ENCODE measurements at regions not wholly inside any gene's neighbourhood (a gene's known extent, or its start where the extent isn't known, plus 50 kb on each side); places are given as distances from the start of the nearest gene placed in this dataset.

- ATAC-seq (replicated peaks in 1 of 2) (no peak), DNase-seq (no peak)
- H3K4me3 Mint-ChIP-seq = no peak overlapping the region
- no peaks in the 10 kb centered on the region for H3K9me3 Mint-ChIP-seq
- peaks cover 14% of the 10 kb centered on the region for H3K27me3 Mint-ChIP-seq (ENCODE audit: low read depth)
- H3K4me1 Mint-ChIP-seq (ENCODE audit: low read depth) = no peaks in the 10 kb centered on the region
- no peaks in the 10 kb centered on the region for H3K36me3 Mint-ChIP-seq (ENCODE audit: insufficient read depth in 2 of 2)
- no peak overlapping the region for H3K27ac Mint-ChIP-seq
Measured at GRCh38 chr18:75529394-75529793, 101.9 kb upstream of the SMIM21 start.

DNA sequence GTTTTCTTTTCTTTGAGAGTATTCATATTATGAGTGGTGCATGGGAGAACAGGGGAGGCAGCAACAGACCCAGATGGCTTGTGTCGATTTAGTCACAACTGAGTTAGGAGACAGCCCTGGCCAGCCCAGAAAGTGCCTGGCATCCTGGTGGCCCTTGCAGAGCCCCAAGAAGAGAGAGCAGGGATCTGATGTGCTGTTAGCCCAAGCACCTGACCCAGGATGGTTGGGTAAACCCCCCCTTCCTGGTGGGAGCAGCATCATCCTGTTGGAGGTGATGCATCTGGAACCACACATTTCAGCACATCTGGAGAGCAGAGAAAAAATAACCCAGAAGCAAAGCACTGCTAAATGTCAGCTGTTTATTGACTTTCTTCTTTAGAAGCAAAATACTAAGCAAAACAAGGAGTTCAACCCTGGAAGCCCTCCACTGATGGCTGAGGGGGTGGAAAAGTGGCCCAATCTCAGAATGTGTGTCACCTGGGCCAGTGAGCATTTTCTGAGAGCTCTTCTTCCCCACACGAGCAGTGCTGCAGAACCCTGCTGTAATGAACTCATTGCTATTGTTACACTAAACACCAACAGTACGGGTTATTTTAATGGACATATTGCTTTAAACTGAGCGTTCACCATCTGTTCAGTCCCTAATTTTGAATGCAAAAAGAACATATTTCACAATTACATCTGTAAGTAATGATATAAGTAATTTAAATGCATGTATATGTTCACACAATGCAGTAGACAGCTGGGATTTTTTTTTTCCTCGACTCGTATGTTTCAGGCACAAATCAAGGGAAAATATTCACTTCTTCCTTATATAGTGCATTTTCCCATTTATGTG lies 100.6 kb upstream of the SMIM21 start:
- Mint-ChIP-seq H3K9me3 (no peaks in the 10 kb centered on the region), H3K4me3 (no peak overlapping the region), H3K4me1 (ENCODE audit: low read depth) (no peaks in the 10 kb centered on the region), H3K27me3 (ENCODE audit: low read depth) (peaks cover 14% of the 10 kb centered on the region), H3K27ac (no peak overlapping the region), H3K36me3 (ENCODE audit: insufficient read depth in 2 of 2) (no peaks in the 10 kb centered on the region)
- DNase-seq = no peak
- no peak for ATAC-seq (replicated peaks in 1 of 2)

DNA sequence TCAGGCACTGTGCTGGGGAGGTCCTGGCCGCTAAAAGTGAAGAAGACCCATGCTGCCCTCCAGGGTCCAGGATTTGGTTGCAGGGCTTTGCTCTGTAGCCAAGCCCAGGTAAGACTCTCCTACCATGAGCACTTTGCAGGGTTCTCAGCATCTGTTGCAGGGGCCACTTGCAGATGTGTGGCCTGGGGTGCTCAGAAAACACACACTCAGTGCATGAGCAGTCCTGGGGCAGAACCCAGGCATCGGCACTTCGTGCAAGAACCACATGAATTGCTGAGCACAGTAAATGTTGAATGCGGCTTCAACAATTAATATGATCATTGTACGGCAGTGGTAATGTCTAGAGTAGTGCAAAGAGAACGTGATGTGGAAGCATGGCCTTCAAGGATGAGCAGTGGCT lies 98.5 kb upstream of the SMIM21 start:
- no peak for ATAC-seq (replicated peaks in 1 of 2)
- H3K36me3 Mint-ChIP-seq (ENCODE audit: insufficient read depth in 2 of 2) = no peaks in the 10 kb centered on the region
- peaks cover 6% of the 10 kb centered on the region for H3K27me3 Mint-ChIP-seq (ENCODE audit: low read depth)
- no peaks in the 10 kb centered on the region for H3K4me1 Mint-ChIP-seq (ENCODE audit: low read depth)
- no peaks in the 10 kb centered on the region for H3K9me3 Mint-ChIP-seq
- H3K4me3 Mint-ChIP-seq = no peak overlapping the region
- no peak for DNase-seq
- no peak overlapping the region for H3K27ac Mint-ChIP-seq

- Mint-ChIP-seq H3K4me1 (ENCODE audit: low read depth) (no peaks in the 10 kb centered on the region), H3K36me3 (ENCODE audit: insufficient read depth in 2 of 2) (no peaks in the 10 kb centered on the region)
- no peak for ATAC-seq (replicated peaks in 1 of 2)
Measured at GRCh38 chr18:75525331-75525730, 97.8 kb upstream of the SMIM21 start.

GRCh38 chr18:75524841-75525240 lies 97.3 kb upstream of the SMIM21 start:
- no peak for ATAC-seq (replicated peaks in 1 of 2)
- no peak overlapping the region for H3K4me3 Mint-ChIP-seq
- H3K4me1 Mint-ChIP-seq (ENCODE audit: low read depth) = no peaks in the 10 kb centered on the region
- DNase-seq = no peak
- H3K9me3 Mint-ChIP-seq = no peaks in the 10 kb centered on the region
- H3K27me3 Mint-ChIP-seq (ENCODE audit: low read depth) = peaks cover 6% of the 10 kb centered on the region
- H3K27ac Mint-ChIP-seq = no peak overlapping the region
- no peaks in the 10 kb centered on the region for H3K36me3 Mint-ChIP-seq (ENCODE audit: insufficient read depth in 2 of 2)

More at GRCh38 chr18:75525331-75525730, 97.8 kb upstream of the SMIM21 start:
- Mint-ChIP-seq H3K27ac (no peak overlapping the region), H3K4me3 (no peak overlapping the region), H3K9me3 (no peaks in the 10 kb centered on the region), H3K27me3 (ENCODE audit: low read depth) (peaks cover 6% of the 10 kb centered on the region)
- no peak for DNase-seq

DNA sequence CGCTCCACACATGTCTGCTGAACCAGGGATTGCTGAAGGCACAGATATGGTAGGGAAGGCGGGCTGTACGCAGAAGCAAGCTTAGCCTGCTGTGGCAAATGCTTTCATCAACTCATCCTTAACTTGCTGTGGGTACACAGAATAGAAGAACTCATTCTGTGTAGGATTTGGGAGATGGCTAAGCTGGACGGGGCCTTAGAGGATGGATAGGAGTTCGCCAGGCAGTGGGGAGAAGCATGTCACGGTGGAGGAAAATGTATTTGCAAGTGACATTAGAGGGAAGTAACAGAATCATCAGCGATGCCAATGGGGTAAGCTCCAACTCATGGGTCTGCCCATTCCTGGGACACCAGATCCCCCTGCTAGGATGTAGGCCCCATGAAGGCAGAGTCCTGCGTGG lies 96.7 kb upstream of the SMIM21 start:
- no peaks in the 10 kb centered on the region for H3K9me3 Mint-ChIP-seq
- H3K27me3 Mint-ChIP-seq (ENCODE audit: low read depth) = peaks cover 6% of the 10 kb centered on the region
- no peak for DNase-seq
- H3K4me3 Mint-ChIP-seq = no peak overlapping the region
- H3K4me1 Mint-ChIP-seq (ENCODE audit: low read depth) = no peaks in the 10 kb centered on the region
- H3K27ac Mint-ChIP-seq = no peak overlapping the region
- H3K36me3 Mint-ChIP-seq (ENCODE audit: insufficient read depth in 2 of 2) = no peaks in the 10 kb centered on the region
- ATAC-seq (replicated peaks in 1 of 2) = no peak

GRCh38 chr18:75521816-75522215 lies 94.3 kb upstream of the SMIM21 start:
- DNase-seq (no peak), ATAC-seq (replicated peaks in 1 of 2) (no peak)
- Mint-ChIP-seq H3K4me3 (no peak overlapping the region), H3K36me3 (ENCODE audit: insufficient read depth in 2 of 2) (no peaks in the 10 kb centered on the region), H3K9me3 (no peaks in the 10 kb centered on the region), H3K27ac (no peak overlapping the region), H3K4me1 (ENCODE audit: low read depth) (no peaks in the 10 kb centered on the region), H3K27me3 (ENCODE audit: low read depth) (no peaks in the 10 kb centered on the region)

DNA sequence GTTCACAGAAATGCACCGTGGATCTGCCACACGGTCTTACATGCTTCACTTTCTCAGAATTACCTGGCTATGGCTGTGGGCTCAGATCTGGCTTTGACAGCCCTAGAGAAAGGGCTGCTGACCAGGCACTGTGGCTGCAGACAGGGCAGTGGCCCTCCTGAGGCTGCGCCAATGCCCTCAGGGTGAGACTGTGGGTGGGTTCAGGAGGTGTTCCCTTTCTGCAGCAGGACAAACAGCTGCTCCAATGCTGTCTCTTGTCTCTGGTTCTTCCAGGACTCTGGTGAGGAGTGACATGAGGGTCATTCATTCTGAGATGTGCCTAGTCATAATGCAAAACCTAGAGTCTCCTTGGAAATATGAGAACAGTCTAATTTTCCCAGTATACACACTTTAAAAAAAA lies 90.5 kb upstream of the SMIM21 start:
- peaks cover 1 to 2% of the 10 kb centered on the region in 2 donors for H3K9me3 Mint-ChIP-seq
- no peak overlapping the region for H3K4me3 Mint-ChIP-seq
- DNase-seq (no peak), ATAC-seq (replicated peaks in 1 of 2) (no peak)
- H3K4me1 Mint-ChIP-seq (ENCODE audit: low read depth) = no peaks in the 10 kb centered on the region
- H3K36me3 Mint-ChIP-seq (ENCODE audit: insufficient read depth in 2 of 2) = peaks cover 0 to 2% of the 10 kb centered on the region in 2 donors
- H3K27ac Mint-ChIP-seq = no peak overlapping the region
- no peaks in the 10 kb centered on the region for H3K27me3 Mint-ChIP-seq (ENCODE audit: low read depth)

- ATAC-seq (replicated peaks in 1 of 2) (no peak), DNase-seq (no peak)
- Mint-ChIP-seq H3K4me3 (no peak overlapping the region), H3K27me3 (ENCODE audit: low read depth) (no peaks in the 10 kb centered on the region), H3K27ac (no peak overlapping the region), H3K9me3 (peaks cover 1 to 2% of the 10 kb centered on the region in 2 donors), H3K36me3 (ENCODE audit: insufficient read depth in 2 of 2) (peaks cover 0 to 2% of the 10 kb centered on the region in 2 donors), H3K4me1 (ENCODE audit: low read depth) (no peaks in the 10 kb centered on the region)
Measured at GRCh38 chr18:75517286-75517685, 89.8 kb upstream of the SMIM21 start.

DNA sequence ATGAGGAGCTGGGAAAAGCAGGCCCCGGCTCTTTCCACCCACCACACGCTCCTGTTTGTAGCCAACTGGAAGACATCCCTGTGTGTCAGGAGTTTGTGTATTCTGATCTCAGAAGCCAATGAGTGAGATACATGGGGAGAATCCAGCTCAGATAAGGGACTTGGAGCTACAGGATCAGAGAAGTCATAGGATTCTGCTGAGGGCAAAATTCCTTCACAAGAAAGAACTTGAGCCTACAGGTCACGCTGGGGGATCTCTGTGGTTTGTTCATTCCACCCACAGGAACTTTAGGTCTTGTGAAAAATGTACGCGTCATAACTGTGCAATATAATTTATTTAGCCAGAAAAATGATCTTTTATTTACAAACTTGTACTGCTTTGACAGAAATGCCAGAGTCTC lies 80.1 kb upstream of the SMIM21 start:
- ATAC-seq (replicated peaks in 1 of 2) (no peak), DNase-seq (no peak)
- Mint-ChIP-seq H3K27me3 (ENCODE audit: low read depth) (peaks cover 27% of the 10 kb centered on the region), H3K27ac (no peak overlapping the region), H3K4me3 (no peak overlapping the region), H3K4me1 (ENCODE audit: low read depth) (no peaks in the 10 kb centered on the region), H3K36me3 (ENCODE audit: insufficient read depth in 2 of 2) (no peaks in the 10 kb centered on the region), H3K9me3 (peaks cover 0 to 4% of the 10 kb centered on the region in 2 donors)

- Mint-ChIP-seq H3K9me3 (peaks cover 0 to 2% of the 10 kb centered on the region in 2 donors), H3K27ac (no peak overlapping the region), H3K4me1 (ENCODE audit: low read depth) (no peaks in the 10 kb centered on the region), H3K36me3 (ENCODE audit: insufficient read depth in 2 of 2) (no peaks in the 10 kb centered on the region), H3K27me3 (ENCODE audit: low read depth) (peaks cover 32% of the 10 kb centered on the region), H3K4me3 (no peak overlapping the region)
- DNase-seq (no peak), ATAC-seq (replicated peaks in 1 of 2) (no peak)
Measured at GRCh38 chr18:75506913-75507312, 79.4 kb upstream of the SMIM21 start.

DNA sequence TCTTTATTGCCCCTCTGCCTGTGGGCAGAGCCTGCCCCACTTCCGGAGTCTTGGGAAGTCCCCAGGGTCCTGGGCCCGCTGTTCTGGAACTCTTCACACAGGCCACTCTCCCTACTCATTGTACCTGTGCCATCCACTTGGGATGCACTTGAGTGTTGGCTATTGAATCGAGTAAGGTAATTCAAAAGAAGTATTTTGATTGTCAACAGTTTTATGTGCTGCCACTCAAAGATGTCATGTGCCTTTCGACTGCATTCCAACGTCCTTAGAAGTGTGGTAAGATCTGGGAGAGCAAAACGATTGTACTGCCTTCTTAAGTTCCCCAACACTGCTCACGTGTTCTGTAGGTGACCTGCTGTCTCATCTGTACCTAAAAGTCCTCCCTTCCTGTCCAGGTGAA lies 77.0 kb upstream of the SMIM21 start:
- Mint-ChIP-seq H3K27me3 (ENCODE audit: low read depth) (peaks cover 35% of the 10 kb centered on the region), H3K4me3 (no peak overlapping the region), H3K27ac (no peak overlapping the region), H3K9me3 (no peaks in the 10 kb centered on the region), H3K36me3 (ENCODE audit: insufficient read depth in 2 of 2) (no peaks in the 10 kb centered on the region), H3K4me1 (ENCODE audit: low read depth) (no peaks in the 10 kb centered on the region)
- ATAC-seq (replicated peaks in 1 of 2) = no peak
- DNase-seq = no peak

DNA sequence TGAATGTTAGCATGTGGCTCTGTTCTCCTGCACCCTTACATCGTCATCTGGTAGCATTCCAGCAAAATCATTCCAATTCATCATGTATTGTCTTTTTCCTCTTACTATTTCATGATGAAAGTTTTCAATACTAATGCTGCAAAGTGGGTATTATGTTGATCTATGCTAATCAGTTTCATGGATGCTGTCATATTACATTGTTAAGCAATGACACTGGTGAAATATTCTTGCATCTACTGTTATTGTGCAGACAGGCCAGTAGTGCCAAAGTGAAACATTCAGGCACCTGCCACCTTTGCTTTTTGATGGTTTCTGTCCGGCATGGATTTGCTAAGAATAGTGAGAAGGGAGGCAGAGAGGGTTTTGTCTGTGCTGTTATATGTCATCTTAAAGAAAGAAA lies 76.1 kb upstream of the SMIM21 start:
- DNase-seq (no peak), ATAC-seq (replicated peaks in 1 of 2) (no peak)
- no peaks in the 10 kb centered on the region for H3K4me1 Mint-ChIP-seq (ENCODE audit: low read depth)
- H3K9me3 Mint-ChIP-seq = no peaks in the 10 kb centered on the region
- H3K27me3 Mint-ChIP-seq (ENCODE audit: low read depth) = peaks cover 43% of the 10 kb centered on the region
- H3K4me3 Mint-ChIP-seq = no peak overlapping the region
- H3K27ac Mint-ChIP-seq = no peak overlapping the region
- no peaks in the 10 kb centered on the region for H3K36me3 Mint-ChIP-seq (ENCODE audit: insufficient read depth in 2 of 2)

- no peak for DNase-seq
- no peaks in the 10 kb centered on the region for H3K9me3 Mint-ChIP-seq
Measured at GRCh38 chr18:75502286-75502685, 74.8 kb upstream of the SMIM21 start.

More at GRCh38 chr18:75502286-75502685, 74.8 kb upstream of the SMIM21 start:
- Mint-ChIP-seq H3K4me1 (ENCODE audit: low read depth) (no peaks in the 10 kb centered on the region), H3K4me3 (no peak overlapping the region), H3K27me3 (ENCODE audit: low read depth) (peaks cover 44% of the 10 kb centered on the region), H3K36me3 (ENCODE audit: insufficient read depth in 2 of 2) (no peaks in the 10 kb centered on the region), H3K27ac (no peak overlapping the region)
- no peak for ATAC-seq (replicated peaks in 1 of 2)
